Suprapubic skin (tissue), 4 donors: ENCODE measurements at regions not wholly inside any gene's neighbourhood (a gene's known extent, or its start where the extent isn't known, plus 50 kb on each side); places are given as distances from the start of the nearest gene placed in this dataset.

Source experiments
- POLR2A ChIP-seq, 2 donors: fragments of 450-650 bp; IDR thresholded peaks; one replicate each; pipeline ENCODE4 v1.6.1; 2017; ENCODE audit warnings: antibody characterized with exemption in 2 of 2, mild to moderate bottlenecking in 2 of 2, moderate library complexity in 2 of 2
- POLR2AphosphoS5 ChIP-seq, 3 donors: sonication (generic); formaldehyde crosslinking; IDR thresholded peaks; one replicate each; pipeline ENCODE4 v1.6.1; 2017; ENCODE audit warnings: antibody characterized with exemption in 3 of 3
- TF ChIP-seq, protein P1 (sequence below), 2 donors: fragments of 200-600 bp in 1 of 2; fragments of 450-650 bp in 1 of 2; sonication (generic) in 1 of 2; IDR thresholded peaks; one replicate each; pipeline ENCODE4 v1.5.1; 2016 to 2019; ENCODE audit warnings: antibody characterized with exemption in 2 of 2, mild to moderate bottlenecking in 1 of 2, moderate library complexity in 1 of 2

DNA sequence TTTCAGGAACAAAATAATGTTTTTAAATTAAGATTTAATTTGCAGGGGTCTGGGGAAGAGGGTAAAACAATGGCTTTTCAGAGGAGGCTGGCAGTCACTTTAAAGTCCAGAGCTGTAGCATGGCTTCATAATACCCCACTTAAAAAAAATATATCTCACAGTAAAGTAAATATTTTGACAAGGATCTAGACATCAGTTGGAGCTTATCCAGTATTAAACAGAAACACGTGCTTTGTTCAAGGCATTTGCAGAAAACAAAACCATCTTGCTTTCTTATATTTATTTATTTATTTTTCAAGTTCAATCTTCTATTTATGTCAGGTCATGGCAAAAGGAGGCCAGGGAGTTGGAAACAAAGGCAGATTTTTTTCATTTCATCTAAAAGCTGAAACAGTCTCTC, 53.3 kb upstream of the PRL start:
- TF ChIP-seq, protein P1, sequence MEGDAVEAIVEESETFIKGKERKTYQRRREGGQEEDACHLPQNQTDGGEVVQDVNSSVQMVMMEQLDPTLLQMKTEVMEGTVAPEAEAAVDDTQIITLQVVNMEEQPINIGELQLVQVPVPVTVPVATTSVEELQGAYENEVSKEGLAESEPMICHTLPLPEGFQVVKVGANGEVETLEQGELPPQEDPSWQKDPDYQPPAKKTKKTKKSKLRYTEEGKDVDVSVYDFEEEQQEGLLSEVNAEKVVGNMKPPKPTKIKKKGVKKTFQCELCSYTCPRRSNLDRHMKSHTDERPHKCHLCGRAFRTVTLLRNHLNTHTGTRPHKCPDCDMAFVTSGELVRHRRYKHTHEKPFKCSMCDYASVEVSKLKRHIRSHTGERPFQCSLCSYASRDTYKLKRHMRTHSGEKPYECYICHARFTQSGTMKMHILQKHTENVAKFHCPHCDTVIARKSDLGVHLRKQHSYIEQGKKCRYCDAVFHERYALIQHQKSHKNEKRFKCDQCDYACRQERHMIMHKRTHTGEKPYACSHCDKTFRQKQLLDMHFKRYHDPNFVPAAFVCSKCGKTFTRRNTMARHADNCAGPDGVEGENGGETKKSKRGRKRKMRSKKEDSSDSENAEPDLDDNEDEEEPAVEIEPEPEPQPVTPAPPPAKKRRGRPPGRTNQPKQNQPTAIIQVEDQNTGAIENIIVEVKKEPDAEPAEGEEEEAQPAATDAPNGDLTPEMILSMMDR (IDR thresholded peaks at IDR 0.05), result no peak
- TF ChIP-seq POLR2AphosphoS5 (IDR thresholded peaks at IDR 0.05) (no peak), POLR2A (IDR thresholded peaks at IDR 0.05) (no peak)
